ENCODE measurements at regions not wholly inside any gene's neighbourhood (a gene's known extent, or its start where the extent isn't known, plus 50 kb on each side); places are given as distances from the start of the nearest gene placed in this dataset.

DNA sequence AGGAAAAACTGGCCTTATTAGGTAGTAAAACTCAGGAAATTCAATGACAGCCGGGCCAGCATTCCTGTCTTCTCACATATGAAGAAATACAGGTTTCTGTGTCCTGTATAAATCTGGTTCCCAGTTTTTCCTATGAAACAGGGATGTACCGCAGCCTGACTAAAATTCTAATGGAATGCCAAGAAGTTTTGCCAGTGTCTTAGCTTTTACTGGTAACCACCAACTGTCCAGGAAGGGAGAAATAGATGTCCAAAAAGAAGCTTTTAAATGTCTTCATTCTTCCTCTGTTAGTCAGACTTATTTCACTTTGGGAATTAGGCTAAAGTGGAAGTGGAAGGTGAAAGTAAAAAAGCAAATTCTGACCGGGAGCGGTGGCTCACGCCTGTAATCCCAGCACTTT lies 108.0 kb upstream of the TBL1X start:
- Histone ChIP-seq H3K4me1 (ENCODE audit: control insufficient read depth, insufficient read depth, low read length) (no peaks in the 10 kb centered on the region), H3K27ac (ENCODE audit: extremely low read depth, low read depth, low read length) (no peak overlapping the region), H3K36me3 (ENCODE audit: control insufficient read depth in 2 of 2, insufficient read depth in 1 of 2, low read length in 2 of 2) (no peaks in the 10 kb centered on the region), H3K4me3 (ENCODE audit: low read depth, low read length) (no peak overlapping the region), H3K9me3 (ENCODE audit: control insufficient read depth, insufficient read depth, low read depth, low read length) (no peaks in the 10 kb centered on the region)
- TF ChIP-seq, protein P1, sequence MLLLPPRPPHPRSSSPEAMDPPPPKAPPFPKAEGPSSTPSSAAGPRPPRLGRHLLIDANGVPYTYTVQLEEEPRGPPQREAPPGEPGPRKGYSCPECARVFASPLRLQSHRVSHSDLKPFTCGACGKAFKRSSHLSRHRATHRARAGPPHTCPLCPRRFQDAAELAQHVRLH (tag by site-specific recombination; IDR thresholded peaks at IDR 0.05), result no peak
- TF ChIP-seq ZNF248 (tag by site-specific recombination; IDR thresholded peaks at IDR 0.05) (no peak), EGR2 (tag by site-specific recombination; IDR thresholded peaks at IDR 0.05; ENCODE audit: low read depth) (no peak), ZNF658 (tag by site-specific recombination; IDR thresholded peaks at IDR 0.05) (no peak), ZNF670 (tag by site-specific recombination; IDR thresholded peaks at IDR 0.05; ENCODE audit: low read depth) (no peak), ZNF544 (tag by site-specific recombination; IDR thresholded peaks at IDR 0.05) (no peak), ZNF10 (tag by site-specific recombination; IDR thresholded peaks at IDR 0.05) (no peak)
- ChIA-PET CTCF (interaction anchor here (0.7 kb wide), 1 partner anchor 9 kb away, joined by 3 read pairs; no protein-coding TSS in a partner anchor), POLR2A (no interaction called here)

DNA sequence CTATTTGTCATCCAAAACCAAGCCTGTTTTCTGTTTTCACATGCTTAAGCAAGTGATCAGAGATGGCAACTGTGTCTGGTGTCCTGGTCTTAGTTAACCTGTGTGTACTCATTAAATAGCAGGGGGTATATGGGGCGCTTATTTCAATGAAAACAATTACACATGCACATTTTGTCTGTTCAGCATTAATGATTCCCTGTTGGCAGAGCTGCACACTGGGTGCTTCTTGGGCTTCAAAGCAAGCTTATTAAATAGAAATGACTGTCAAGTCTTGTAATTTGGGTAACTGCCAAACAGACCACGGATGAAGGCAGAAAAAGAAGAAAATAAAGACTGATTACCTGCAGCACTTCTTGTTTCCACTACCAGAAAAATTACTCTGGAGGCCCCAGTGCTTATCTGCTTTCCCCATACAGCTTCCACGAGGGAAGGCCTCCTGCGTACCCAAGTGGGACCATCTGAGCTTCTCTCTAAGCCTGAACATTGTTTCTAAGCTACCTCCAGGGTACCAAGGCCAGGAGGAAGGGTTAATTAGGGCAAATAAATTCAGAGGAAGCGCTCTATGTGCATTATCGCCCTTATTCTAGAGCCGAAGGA lies 107.2 kb upstream of the TBL1X start:
- Histone ChIP-seq H3K9me3 (ENCODE audit: control insufficient read depth, insufficient read depth, low read depth, low read length) (no peaks in the 10 kb centered on the region), H3K4me1 (ENCODE audit: control insufficient read depth, insufficient read depth, low read length) (no peaks in the 10 kb centered on the region), H3K27ac (ENCODE audit: extremely low read depth, low read depth, low read length) (no peak overlapping the region), H3K36me3 (ENCODE audit: control insufficient read depth in 2 of 2, insufficient read depth in 1 of 2, low read length in 2 of 2) (no peaks in the 10 kb centered on the region), H3K4me3 (ENCODE audit: low read depth, low read length) (no peak overlapping the region)
- CTCF ChIA-PET, result interaction anchor here (0.8 kb wide), 1 partner anchor 351 kb away, joined by 4 read pairs; no protein-coding TSS in a partner anchor
- POLR2A ChIA-PET, result interaction anchor here (0.5 kb wide), 1 partner anchor 110 kb away, joined by 3 read pairs; no protein-coding TSS in a partner anchor
- TF ChIP-seq SCRT1 (tag by site-specific recombination; IDR thresholded peaks at IDR 0.05; ENCODE audit: borderline replicate concordance) (no peak), ZNF610 (tag by site-specific recombination; IDR thresholded peaks at IDR 0.05; ENCODE audit: borderline replicate concordance) (no peak), ZNF624 (tag by site-specific recombination; IDR thresholded peaks at IDR 0.05) (no peak)
- TF ChIP-seq, protein P2, sequence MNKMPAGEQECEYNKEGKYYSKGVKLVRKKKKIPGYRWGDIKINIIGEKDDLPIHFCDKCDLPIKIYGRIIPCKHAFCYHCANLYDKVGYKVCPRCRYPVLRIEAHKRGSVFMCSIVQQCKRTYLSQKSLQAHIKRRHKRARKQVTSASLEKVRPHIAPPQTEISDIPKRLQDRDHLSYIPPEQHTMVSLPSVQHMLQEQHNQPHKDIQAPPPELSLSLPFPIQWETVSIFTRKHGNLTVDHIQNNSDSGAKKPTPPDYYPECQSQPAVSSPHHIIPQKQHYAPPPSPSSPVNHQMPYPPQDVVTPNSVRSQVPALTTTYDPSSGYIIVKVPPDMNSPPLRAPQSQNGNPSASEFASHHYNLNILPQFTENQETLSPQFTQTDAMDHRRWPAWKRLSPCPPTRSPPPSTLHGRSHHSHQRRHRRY (tag by site-specific recombination; IDR thresholded peaks at IDR 0.05), result no peak

GRCh38 chrX:9362363-9362928 lies 102.4 kb upstream of the TBL1X start:
- Histone ChIP-seq H3K4me3 (ENCODE audit: low read depth, low read length) (no peak overlapping the region), H3K27ac (ENCODE audit: extremely low read depth, low read depth, low read length) (no peak overlapping the region), H3K9me3 (ENCODE audit: control insufficient read depth, insufficient read depth, low read depth, low read length) (no peaks in the 10 kb centered on the region), H3K36me3 (ENCODE audit: control insufficient read depth in 2 of 2, insufficient read depth in 1 of 2, low read length in 2 of 2) (no peaks in the 10 kb centered on the region), H3K4me1 (ENCODE audit: control insufficient read depth, insufficient read depth, low read length) (no peaks in the 10 kb centered on the region)
- ChIA-PET CTCF (no interaction called here), POLR2A (no interaction called here)
- TF ChIP-seq ZNF596 (tag by site-specific recombination; IDR thresholded peaks at IDR 0.05) (no peak), ZNF585B (tag by site-specific recombination; IDR thresholded peaks at IDR 0.05) (no peak), ZNF747 (tag by site-specific recombination; IDR thresholded peaks at IDR 0.05) (no peak), ZNF792 (tag by site-specific recombination; IDR thresholded peaks at IDR 0.05) (no peak)

DNA sequence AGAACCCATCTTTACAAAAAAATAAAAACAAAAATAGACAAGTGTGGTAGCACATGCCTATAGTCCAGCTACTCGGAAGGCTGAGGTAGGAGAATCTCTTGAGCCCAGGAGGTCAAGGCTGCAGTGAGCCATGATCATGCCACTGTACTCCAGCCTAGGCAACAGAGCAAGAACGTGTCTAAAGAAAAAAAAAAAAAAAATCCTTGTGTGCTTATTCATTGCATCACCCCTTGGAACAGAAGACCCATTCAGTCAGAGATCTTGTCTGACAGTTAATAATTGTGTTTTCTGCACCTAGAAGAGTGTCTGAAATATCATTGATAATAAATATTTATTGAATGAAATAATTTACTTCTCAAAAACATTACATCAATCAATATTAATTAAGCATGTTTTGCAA lies 97.4 kb upstream of the TBL1X start:
- H3K36me3 ChIP-seq (ENCODE audit: control insufficient read depth in 2 of 2, insufficient read depth in 1 of 2, low read length in 2 of 2), result no peaks in the 10 kb centered on the region
- TF ChIP-seq, protein P3, sequence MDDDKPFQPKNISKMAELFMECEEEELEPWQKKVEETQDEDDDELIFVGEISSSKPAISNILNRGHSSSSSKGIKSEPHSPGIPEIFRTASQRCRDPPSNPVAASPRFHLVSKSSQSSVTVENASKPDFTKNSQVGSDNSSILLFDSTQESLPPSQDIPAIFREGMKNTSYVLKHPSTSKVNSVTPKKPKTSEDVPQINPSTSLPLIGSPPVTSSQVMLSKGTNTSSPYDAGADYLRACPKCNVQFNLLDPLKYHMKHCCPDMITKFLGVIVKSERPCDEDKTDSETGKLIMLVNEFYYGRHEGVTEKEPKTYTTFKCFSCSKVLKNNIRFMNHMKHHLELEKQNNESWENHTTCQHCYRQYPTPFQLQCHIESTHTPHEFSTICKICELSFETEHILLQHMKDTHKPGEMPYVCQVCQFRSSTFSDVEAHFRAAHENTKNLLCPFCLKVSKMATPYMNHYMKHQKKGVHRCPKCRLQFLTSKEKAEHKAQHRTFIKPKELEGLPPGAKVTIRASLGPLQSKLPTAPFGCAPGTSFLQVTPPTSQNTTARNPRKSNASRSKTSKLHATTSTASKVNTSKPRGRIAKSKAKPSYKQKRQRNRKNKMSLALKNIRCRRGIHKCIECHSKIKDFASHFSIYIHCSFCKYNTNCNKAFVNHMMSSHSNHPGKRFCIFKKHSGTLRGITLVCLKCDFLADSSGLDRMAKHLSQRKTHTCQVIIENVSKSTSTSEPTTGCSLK (tag by site-specific recombination; IDR thresholded peaks at IDR 0.05), result no peak
- TF ChIP-seq, protein P4, sequence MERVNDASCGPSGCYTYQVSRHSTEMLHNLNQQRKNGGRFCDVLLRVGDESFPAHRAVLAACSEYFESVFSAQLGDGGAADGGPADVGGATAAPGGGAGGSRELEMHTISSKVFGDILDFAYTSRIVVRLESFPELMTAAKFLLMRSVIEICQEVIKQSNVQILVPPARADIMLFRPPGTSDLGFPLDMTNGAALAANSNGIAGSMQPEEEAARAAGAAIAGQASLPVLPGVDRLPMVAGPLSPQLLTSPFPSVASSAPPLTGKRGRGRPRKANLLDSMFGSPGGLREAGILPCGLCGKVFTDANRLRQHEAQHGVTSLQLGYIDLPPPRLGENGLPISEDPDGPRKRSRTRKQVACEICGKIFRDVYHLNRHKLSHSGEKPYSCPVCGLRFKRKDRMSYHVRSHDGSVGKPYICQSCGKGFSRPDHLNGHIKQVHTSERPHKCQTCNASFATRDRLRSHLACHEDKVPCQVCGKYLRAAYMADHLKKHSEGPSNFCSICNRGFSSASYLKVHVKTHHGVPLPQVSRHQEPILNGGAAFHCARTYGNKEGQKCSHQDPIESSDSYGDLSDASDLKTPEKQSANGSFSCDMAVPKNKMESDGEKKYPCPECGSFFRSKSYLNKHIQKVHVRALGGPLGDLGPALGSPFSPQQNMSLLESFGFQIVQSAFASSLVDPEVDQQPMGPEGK (tag by site-specific recombination; IDR thresholded peaks at IDR 0.05), result no peak
- TF ChIP-seq, protein P5, sequence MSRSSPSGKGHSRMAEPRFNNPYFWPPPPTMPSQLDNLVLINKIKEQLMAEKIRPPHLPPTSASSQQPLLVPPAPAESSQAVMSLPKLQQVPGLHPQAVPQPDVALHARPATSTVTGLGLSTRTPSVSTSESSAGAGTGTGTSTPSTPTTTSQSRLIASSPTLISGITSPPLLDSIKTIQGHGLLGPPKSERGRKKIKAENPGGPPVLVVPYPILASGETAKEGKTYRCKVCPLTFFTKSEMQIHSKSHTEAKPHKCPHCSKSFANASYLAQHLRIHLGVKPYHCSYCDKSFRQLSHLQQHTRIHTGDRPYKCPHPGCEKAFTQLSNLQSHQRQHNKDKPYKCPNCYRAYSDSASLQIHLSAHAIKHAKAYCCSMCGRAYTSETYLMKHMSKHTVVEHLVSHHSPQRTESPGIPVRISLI (tag by site-specific recombination; IDR thresholded peaks at IDR 0.05), result no peak
- TF ChIP-seq, protein P6, sequence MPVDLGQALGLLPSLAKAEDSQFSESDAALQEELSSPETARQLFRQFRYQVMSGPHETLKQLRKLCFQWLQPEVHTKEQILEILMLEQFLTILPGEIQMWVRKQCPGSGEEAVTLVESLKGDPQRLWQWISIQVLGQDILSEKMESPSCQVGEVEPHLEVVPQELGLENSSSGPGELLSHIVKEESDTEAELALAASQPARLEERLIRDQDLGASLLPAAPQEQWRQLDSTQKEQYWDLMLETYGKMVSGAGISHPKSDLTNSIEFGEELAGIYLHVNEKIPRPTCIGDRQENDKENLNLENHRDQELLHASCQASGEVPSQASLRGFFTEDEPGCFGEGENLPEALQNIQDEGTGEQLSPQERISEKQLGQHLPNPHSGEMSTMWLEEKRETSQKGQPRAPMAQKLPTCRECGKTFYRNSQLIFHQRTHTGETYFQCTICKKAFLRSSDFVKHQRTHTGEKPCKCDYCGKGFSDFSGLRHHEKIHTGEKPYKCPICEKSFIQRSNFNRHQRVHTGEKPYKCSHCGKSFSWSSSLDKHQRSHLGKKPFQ (tag by site-specific recombination; IDR thresholded peaks at IDR 0.05), result no peak
- TF ChIP-seq ZNF169 (tag by site-specific recombination; IDR thresholded peaks at IDR 0.05), result no peak
- ChIA-PET CTCF (no interaction called here), POLR2A (no interaction called here)
- no peaks in the 10 kb centered on the region for H3K4me1 ChIP-seq (ENCODE audit: control insufficient read depth, insufficient read depth, low read length)
- no peak overlapping the region for H3K4me3 ChIP-seq (ENCODE audit: low read depth, low read length)
- H3K9me3 ChIP-seq (ENCODE audit: control insufficient read depth, insufficient read depth, low read depth, low read length), result no peaks in the 10 kb centered on the region
- no peak overlapping the region for H3K27ac ChIP-seq (ENCODE audit: extremely low read depth, low read depth, low read length)
